Activated CD4-positive, alpha-beta T cell treated with anti-CD3 and anti-CD28 coated beads, Interleukin-2, amount 10 ng/mL, durations not matched to agents 24 days and 14 days (primary cell): ENCODE measurements at regions not wholly inside any gene's neighbourhood (a gene's known extent, or its start where the extent isn't known, plus 50 kb on each side); places are given as distances from the start of the nearest gene placed in this dataset.
"Not testable (repeated sequence)": the region's sequence is repeated elsewhere in the genome, so short reads cannot be mapped to it uniquely, and the experiment has no call there.

ENCODE experiments used
- DNase-seq: peaks from one replicate; pipeline ENCODE4 v3.0.0; 2022
- H3K27ac Mint-ChIP-seq: one replicate; pipeline ENCODE4 v1.8.0; 2022; ENCODE audit warnings: mild to moderate bottlenecking, mixed read lengths
- H3K27me3 Mint-ChIP-seq: one replicate; pipeline ENCODE4 v1.8.0; 2022; ENCODE audit warnings: mixed read lengths
- H3K36me3 Mint-ChIP-seq: one replicate; pipeline ENCODE4 v1.8.0; 2022; ENCODE audit warnings: low read depth, mild to moderate bottlenecking, mixed read lengths
- H3K4me1 Mint-ChIP-seq: one replicate; pipeline ENCODE4 v1.8.0; 2021; ENCODE audit warnings: mixed read lengths
- H3K4me3 Mint-ChIP-seq: one replicate; pipeline ENCODE4 v1.8.0; 2022; ENCODE audit warnings: mild to moderate bottlenecking, moderate library complexity, mixed read lengths
- H3K9me3 Mint-ChIP-seq: one replicate; pipeline ENCODE4 v1.8.0; 2021; ENCODE audit warnings: mixed read lengths
- intact Hi-C: fragments of 100-400 bp; cut with micrococcal nuclease; formaldehyde crosslinking; loops from one replicate; pipeline ENCODE4 v1.15.1; 2023

DNA sequence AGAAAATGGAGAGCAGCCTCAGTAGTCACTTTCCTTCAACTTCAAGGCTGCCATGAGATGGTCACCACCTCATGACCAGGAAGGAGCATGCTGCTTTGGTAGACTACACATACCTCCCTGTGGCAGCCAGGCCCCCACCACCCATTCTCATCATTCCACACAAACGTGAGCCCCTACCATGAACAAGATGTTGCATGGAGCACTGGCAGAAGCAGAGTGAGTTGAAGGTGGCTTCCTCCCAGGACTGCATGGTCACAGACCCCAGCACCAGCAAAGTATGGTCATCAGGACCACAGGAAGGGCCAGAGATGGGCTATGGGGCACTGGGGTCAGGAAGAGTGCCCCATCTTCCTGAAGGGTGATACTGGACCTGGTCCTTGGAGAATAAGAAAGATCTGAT is 65.5 kb upstream of the FOXE1 start:
- H3K27ac Mint-ChIP-seq, result no peak overlapping the region
- H3K4me3 Mint-ChIP-seq, result no peak overlapping the region
- H3K27me3 Mint-ChIP-seq, result peaks cover 2% of the 10 kb centered on the region
- DNase-seq, result no peak
- H3K36me3 Mint-ChIP-seq, result no peaks in the 10 kb centered on the region
- no peaks in the 10 kb centered on the region for H3K9me3 Mint-ChIP-seq
- H3K4me1 Mint-ChIP-seq, result no peaks in the 10 kb centered on the region
- intact Hi-C loops, result no loop called here

DNA sequence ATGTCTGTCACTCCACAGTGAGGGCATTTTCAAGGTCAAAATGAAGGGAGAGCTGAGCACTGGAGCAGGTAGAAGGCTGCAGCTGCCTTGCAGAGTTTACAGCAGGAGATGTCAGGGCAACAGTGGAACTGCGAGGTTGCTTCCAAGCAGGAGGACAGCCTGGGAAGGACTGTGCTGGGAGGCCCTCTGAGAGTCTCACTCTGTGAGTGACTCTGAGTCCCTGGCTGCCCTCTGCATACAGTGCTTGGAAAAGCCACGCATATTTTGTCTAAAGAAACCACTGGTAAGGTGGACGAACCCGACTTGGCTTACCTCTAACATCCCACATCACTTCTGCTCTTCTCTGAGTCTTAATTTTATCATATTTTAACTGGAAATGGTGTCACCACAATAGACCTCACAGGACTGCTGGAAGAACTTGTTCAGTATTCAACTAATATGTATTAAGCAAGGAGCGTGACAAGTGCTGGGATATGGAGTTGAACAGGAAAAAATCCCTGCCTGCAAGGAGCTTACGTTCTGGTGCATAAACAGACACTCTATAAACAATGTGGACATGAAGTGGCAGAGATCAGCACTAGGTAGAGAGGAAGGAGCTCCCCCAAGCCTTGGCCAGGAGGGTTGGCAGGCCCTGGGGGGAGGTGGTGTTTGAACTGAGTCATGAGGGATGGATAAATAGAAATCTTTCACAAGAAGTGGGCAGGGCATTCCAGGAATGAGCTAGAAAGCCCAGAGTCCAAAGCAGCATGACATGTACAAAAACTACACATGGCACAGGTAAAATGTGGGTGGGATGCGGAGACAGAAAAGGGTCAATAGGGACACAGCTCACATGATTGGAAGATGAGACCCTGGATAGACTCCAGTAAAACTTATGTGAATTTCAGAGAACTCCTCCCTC is 64.0 kb upstream of the FOXE1 start:
- Mint-ChIP-seq H3K9me3 (no peaks in the 10 kb centered on the region), H3K4me3 (no peak overlapping the region), H3K4me1 (no peaks in the 10 kb centered on the region), H3K27me3 (no peaks in the 10 kb centered on the region), H3K36me3 (no peaks in the 10 kb centered on the region), H3K27ac (no peak overlapping the region)
- intact Hi-C loops, result no loop called here
- no peak for DNase-seq

DNA sequence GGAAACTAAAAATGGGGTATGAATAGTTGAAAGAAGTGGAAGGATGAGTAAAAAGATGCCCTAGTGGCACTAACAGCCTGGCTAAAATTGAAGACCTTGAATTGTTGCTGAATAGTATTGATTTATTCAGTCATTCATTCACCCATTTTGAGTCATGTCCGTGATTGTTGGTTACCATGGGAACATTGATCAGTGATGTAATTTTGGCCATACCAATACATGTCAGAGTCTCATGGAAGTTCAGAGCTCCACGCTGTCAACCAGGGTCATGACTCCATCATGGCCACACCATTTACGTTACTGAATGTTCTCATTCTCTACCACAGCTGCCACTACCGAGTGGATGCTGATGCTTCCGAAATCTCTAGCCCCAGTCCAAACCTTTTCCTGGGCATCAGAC is 62.5 kb upstream of the FOXE1 start:
- Mint-ChIP-seq H3K36me3 (no peaks in the 10 kb centered on the region), H3K9me3 (no peaks in the 10 kb centered on the region), H3K27ac (no peak overlapping the region), H3K4me3 (no peak overlapping the region), H3K27me3 (no peaks in the 10 kb centered on the region), H3K4me1 (no peaks in the 10 kb centered on the region)
- intact Hi-C loops, result no loop called here
- DNase-seq, result no peak

DNA sequence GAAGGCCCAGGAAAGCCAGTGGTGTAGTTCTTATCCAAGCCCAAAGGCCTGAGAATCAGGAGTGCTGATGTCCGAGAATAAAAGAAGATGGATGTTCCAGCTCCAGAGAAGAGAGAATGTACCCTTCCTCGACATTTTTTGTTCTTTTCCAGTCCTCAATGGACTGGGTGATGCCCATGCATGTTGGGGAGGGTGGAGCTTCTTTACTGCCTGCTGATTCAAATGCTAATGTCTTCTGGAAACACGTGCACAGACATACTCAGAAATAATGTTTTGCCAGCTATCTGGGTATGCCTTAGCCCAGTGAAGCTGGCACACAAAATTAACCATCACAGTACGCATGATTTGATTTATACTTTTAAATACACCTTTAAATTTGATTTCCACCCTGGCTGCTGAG is 61.5 kb upstream of the FOXE1 start:
- Mint-ChIP-seq H3K27ac (no peak overlapping the region), H3K36me3 (no peaks in the 10 kb centered on the region)

DNA sequence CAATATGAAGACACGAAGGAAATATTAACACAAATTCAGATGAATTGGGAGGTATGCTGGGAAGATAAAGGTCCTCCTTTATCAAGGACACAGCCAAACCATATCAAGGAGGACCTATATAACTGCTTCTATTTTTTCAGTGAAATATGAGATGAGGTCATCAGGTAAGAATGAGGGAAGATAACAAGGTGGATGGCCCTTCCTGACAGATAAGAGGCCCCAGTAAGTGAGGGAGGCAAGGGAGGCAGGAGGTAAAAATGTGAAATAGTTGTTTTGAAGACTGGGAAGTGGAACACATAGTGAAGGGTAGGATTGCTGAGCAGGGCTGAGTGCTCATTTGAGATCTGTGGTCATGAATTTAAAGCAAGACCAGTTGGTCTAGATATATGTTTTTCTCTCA is 60.0 kb upstream of the FOXE1 start:
- no peaks in the 10 kb centered on the region for H3K36me3 Mint-ChIP-seq
- no peaks in the 10 kb centered on the region for H3K9me3 Mint-ChIP-seq
- no peaks in the 10 kb centered on the region for H3K27me3 Mint-ChIP-seq
- DNase-seq, result no peak
- no peak overlapping the region for H3K27ac Mint-ChIP-seq
- intact Hi-C loops, result no loop called here
- no peak overlapping the region for H3K4me3 Mint-ChIP-seq
- H3K4me1 Mint-ChIP-seq, result no peaks in the 10 kb centered on the region

More for the DNA sequence above, 61.5 kb upstream of the FOXE1 start:
- H3K27me3 Mint-ChIP-seq, result no peaks in the 10 kb centered on the region
- no peak overlapping the region for H3K4me3 Mint-ChIP-seq
- DNase-seq, result no peak
- no peaks in the 10 kb centered on the region for H3K4me1 Mint-ChIP-seq
- intact Hi-C loops, result no loop called here
- H3K9me3 Mint-ChIP-seq, result no peaks in the 10 kb centered on the region

DNA sequence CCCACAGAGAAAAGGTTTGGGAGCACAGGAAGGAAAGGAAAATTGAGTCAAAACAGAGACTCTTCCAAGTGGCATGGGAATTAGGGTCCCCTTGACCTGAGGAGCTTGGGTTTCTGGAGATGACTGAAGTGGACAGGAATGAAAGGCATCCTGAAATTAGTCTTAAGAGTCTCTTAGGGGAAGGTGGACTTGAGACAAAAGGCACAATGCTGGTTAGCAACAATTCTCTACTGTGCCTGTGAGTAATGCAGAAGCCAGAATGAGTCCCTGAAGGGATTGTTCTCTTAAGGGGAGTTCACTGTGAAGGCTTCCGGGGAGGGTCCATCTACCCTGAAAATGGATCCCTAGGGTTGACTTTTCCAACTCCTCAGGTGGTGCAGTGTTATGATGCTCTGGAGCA is 58.4 kb upstream of the FOXE1 start:
- Mint-ChIP-seq H3K4me1 (no peaks in the 10 kb centered on the region), H3K27me3 (peaks cover 2% of the 10 kb centered on the region), H3K9me3 (no peaks in the 10 kb centered on the region), H3K27ac (no peak overlapping the region), H3K4me3 (no peak overlapping the region), H3K36me3 (no peaks in the 10 kb centered on the region)
- DNase-seq, result no peak
- intact Hi-C loops, result no loop called here

DNA sequence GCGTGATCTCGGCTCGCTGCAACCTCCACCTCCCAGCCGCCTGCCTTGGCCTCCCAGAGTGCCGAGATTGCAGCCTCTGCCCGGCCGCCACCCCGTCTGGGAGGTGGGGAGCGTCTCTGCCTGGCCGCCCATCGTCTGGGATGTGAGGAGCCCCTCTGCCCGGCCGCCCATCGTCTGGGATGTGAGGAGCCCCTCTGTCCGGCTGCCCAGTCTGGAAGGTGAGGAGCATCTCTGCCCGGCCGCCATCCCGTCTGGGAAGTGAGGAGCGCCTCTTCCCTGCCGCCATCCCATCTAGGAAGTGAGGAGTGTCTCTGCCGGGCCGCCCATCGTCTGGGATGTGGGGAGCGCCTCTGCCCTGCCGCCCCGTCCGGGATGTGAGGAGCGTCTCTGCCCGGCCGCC is 56.9 kb upstream of the FOXE1 start:
- intact Hi-C loops, H3K9me3 Mint-ChIP-seq, H3K27me3 Mint-ChIP-seq, H3K4me1 Mint-ChIP-seq, DNase-seq, H3K36me3 Mint-ChIP-seq, H3K27ac Mint-ChIP-seq, H3K4me3 Mint-ChIP-seq: not testable (repeated sequence)

DNA sequence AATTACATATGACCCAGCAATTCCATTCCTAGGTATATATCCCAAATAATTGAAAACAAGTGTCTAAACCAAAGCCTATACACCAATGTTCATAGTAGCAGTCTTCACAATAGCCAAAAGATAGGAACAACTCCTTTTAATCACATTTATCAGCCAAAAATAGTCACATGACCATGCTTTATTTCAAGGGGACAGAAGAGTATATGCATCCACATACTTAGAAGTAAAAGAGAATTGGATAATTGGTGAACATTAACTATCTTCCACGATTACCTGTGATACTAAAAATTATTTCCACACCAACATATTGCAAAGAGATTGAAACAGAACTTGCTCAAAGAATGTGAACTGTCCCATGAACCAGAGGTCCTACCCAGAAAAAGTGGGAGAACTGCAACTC is 51.8 kb upstream of the FOXE1 start:
- Mint-ChIP-seq H3K27ac (no peak overlapping the region), H3K9me3 (no peaks in the 10 kb centered on the region), H3K36me3 (peaks cover 2% of the 10 kb centered on the region), H3K27me3 (peaks cover 30% of the 10 kb centered on the region), H3K4me3 (no peak overlapping the region), H3K4me1 (peaks cover 8% of the 10 kb centered on the region)
- DNase-seq, result no peak
- intact Hi-C loops, result loop anchor here (5.0 to 10.0 kb wide), 3 partner anchors 89 to 166 kb away; partner anchors contain the start of genes NCBP1 and TSTD2

DNA sequence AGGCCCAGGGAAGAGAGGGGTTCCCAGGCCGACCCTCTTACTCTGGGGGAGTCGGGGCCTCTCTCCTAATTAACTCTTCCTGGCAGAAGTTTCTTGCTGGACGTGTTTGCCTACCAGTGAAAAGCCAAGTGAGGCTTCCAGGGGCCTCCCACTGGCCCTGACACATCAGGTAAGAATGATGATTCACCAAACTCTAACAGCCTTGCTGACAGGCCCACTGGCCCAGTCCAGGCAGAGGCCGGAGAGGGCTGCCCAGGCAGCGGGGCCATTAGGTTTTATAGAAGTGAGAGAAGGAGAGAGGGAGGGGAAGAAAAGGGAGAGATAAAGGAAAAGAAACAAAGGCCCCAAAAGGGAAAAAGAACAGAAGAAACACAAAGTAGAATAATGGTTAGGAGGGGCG is 50.8 kb upstream of the FOXE1 start:
- no peak for DNase-seq
- peaks cover 2% of the 10 kb centered on the region for H3K36me3 Mint-ChIP-seq
- intact Hi-C loops, result loop anchor here (5.0 to 10.0 kb wide), 3 partner anchors 90 to 167 kb away; partner anchors contain the start of genes NCBP1 and TSTD2
- H3K9me3 Mint-ChIP-seq, result no peaks in the 10 kb centered on the region
- peaks cover 34% of the 10 kb centered on the region for H3K27me3 Mint-ChIP-seq
- peak overlapping the region; percentile 65 for H3K27ac Mint-ChIP-seq
- peaks cover 8% of the 10 kb centered on the region for H3K4me1 Mint-ChIP-seq
- peak overlapping the region; percentile 88 for H3K4me3 Mint-ChIP-seq

DNA sequence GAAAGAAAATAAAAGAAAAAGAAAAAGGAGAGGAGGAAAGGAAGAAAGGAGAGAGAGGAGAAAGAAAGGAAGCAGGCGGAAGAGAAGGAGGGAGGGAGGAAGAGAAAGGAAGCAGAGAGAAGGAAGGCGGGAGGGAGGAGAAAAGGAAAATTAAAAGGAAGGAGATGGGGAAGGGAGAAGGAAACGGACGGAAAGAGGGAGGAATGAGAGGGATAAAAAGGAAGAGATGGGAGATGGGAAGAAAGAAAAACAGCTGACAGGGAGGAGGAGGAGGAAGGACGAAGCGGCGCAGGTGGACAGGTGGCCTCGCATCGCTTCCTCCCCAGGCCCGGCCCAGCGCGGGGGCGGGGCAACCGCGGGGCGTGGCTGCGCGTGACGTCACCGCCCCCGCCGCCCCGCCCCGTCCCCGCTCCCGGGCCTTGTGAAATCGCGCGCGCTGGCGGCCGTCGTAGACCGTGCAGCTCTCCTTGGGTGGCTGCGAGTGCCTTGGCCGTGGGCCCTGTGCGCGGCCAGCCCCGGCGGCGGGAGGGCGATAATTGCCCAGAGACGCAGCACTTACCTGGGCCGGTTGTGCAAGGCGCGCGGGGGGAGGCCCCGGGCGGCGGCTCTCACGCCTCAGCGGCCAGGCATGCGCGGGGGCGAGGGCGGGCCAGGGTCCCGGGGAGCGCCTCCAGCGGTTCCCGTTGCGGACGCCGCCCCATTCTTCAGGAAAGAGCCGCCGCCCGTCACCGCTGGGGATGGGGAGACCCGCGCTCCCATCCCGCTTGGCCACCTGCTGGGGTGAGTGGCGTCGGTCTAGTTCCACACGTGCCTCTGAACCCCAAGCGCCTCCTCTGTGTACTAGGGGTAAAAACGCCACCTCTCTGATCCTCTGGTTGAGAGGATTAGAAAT is 49.6 kb upstream of the FOXE1 start:
- Mint-ChIP-seq H3K36me3 (peaks cover 2% of the 10 kb centered on the region), H3K27ac (peak overlapping the region; percentile 68), H3K4me1 (peaks cover 8% of the 10 kb centered on the region), H3K27me3 (peaks cover 40% of the 10 kb centered on the region), H3K4me3 (peak overlapping the region; percentile 88), H3K9me3 (no peaks in the 10 kb centered on the region)
- DNase-seq, result peak; percentile 92
- intact Hi-C loops, result loop anchor here (5.0 to 10.0 kb wide), 3 partner anchors 91 to 169 kb away; partner anchors contain the start of genes NCBP1 and TSTD2
